SK-N-SH treated with all-trans-retinoic acid at 6 μM for 48 hours (cell line): ENCODE measurements at regions not wholly inside any gene's neighbourhood (a gene's known extent, or its start where the extent isn't known, plus 50 kb on each side); places are given as distances from the start of the nearest gene placed in this dataset.

Source experiments
- ATAC-seq: fragments of 200-7000 bp; cut with Tn5 transposase; 3 replicates; pipeline ENCODE4 v1.9.1; 2020; ENCODE audit warnings: mild to moderate bottlenecking, moderate library complexity
- ARNTL ChIP-seq: fragments of 450-650 bp; formaldehyde crosslinking; IDR thresholded peaks from 2 replicates; pipeline ENCODE4 v1.5.0; 2020; ENCODE audit warnings: low read depth, mild to moderate bottlenecking, moderate library complexity, borderline replicate concordance
- BACH2 ChIP-seq: fragments of 250-450 bp; sonication (Bioruptor Pico); IDR thresholded peaks from 2 replicates; pipeline ENCODE4 v1.9.0; 2021; ENCODE audit warnings: mild to moderate bottlenecking, borderline replicate concordance
- CSDC2 ChIP-seq: fragments of 250-450 bp; sonication (Bioruptor Pico); IDR thresholded peaks from 2 replicates; pipeline ENCODE4 v1.5.0; 2020; ENCODE audit warnings: mild to moderate bottlenecking, moderate library complexity
- CSRNP3 ChIP-seq: fragments of 250-450 bp; sonication (Bioruptor Pico); IDR thresholded peaks from 2 replicates; pipeline ENCODE4 v1.5.1; 2021; ENCODE audit warnings: mild to moderate bottlenecking, moderate library complexity
- ESRRG ChIP-seq: fragments of 250-450 bp; sonication (Bioruptor Pico); IDR thresholded peaks from 2 replicates; pipeline ENCODE4 v1.6.1; 2021; ENCODE audit warnings: mild to moderate bottlenecking
- GLIS3 ChIP-seq: fragments of 250-450 bp; sonication (Bioruptor Pico); IDR thresholded peaks from 2 replicates; pipeline ENCODE4 v1.5.0; 2020; ENCODE audit warnings: mild to moderate bottlenecking, moderate library complexity
- ISL1 ChIP-seq: fragments of 250-450 bp; sonication (Bioruptor Pico); IDR thresholded peaks from 2 replicates; pipeline ENCODE4 v2.1.2; 2022; ENCODE audit warnings: mild to moderate bottlenecking, moderate library complexity
- OSR1 ChIP-seq: fragments of 250-450 bp; sonication (Bioruptor Pico); IDR thresholded peaks from 2 replicates; pipeline ENCODE4 v1.8.0; 2022; ENCODE audit warnings: moderate library complexity, mild to moderate bottlenecking, inconsistent platforms
- PPARA ChIP-seq: fragments of 250-450 bp; sonication (Bioruptor Pico); IDR thresholded peaks from 2 replicates; pipeline ENCODE4 v1.5.0; 2020; ENCODE audit warnings: mild to moderate bottlenecking, borderline replicate concordance
- SNAI2 ChIP-seq: fragments of 250-450 bp; sonication (Bioruptor Pico); IDR thresholded peaks from 2 replicates; pipeline ENCODE4 v1.5.0; 2020; ENCODE audit warnings: mild to moderate bottlenecking, moderate library complexity
- TCF4 ChIP-seq: fragments of 250-450 bp; sonication (Bioruptor Pico); IDR thresholded peaks from 2 replicates; pipeline ENCODE4 v1.8.0; 2021; ENCODE audit warnings: mild to moderate bottlenecking, moderate library complexity, borderline replicate concordance
- TOX ChIP-seq: fragments of 250-450 bp; sonication (Bioruptor Pico); IDR thresholded peaks from 2 replicates; pipeline ENCODE4 v1.8.0; 2021; ENCODE audit warnings: mild to moderate bottlenecking, moderate library complexity, borderline replicate concordance
- TSHZ2 ChIP-seq: fragments of 250-450 bp; sonication (Bioruptor Pico); IDR thresholded peaks from 2 replicates; pipeline ENCODE4 v1.5.0; 2020; ENCODE audit warnings: mild to moderate bottlenecking, moderate library complexity
- ZFP3 ChIP-seq: fragments of 250-450 bp; sonication (Bioruptor Pico); IDR thresholded peaks from 2 replicates; pipeline ENCODE4 v1.5.0; 2020; ENCODE audit warnings: mild to moderate bottlenecking, moderate library complexity
- ZFP30 ChIP-seq: fragments of 450-650 bp; formaldehyde crosslinking; IDR thresholded peaks from 2 replicates; pipeline ENCODE4 v1.5.0; 2022; ENCODE audit warnings: mild to moderate bottlenecking, moderate library complexity
- TF ChIP-seq, protein P1 (sequence below): fragments of 250-450 bp; sonication (Bioruptor Pico); IDR thresholded peaks from 2 replicates; pipeline ENCODE4 v1.8.0; 2020; ENCODE audit warnings: mild to moderate bottlenecking, moderate library complexity, borderline replicate concordance

DNA sequence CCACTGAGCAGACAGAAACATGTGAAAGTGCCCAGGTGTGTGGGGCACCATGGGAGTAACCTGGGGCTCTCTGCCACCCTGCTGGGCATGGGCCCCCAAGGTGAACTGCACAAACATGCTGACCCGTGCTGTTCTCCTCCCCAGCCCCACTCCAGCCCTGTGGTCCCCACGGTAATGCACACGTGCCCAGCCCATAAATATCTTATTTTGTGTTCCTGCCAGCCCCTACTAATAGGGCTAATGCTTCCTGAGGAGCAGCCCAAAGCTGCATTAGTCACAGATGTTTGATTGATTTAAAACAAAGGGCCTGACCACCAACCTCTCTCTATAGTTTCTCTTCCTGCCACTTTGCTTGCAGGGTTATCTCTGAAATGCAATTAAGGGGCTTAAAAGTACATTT lies 95.4 kb downstream of the ABHD5 start (continued):
- TF ChIP-seq SNAI2 (CRISPR knock-in tag) (no peak; the same call in 1 of the 2 replicates), CSDC2 (CRISPR knock-in tag) (no peak), TCF4 (peak; percentile 67), TOX (CRISPR knock-in tag) (no peak), PPARA (CRISPR knock-in tag) (no peak), ESRRG (CRISPR knock-in tag) (no peak), ZFP3 (CRISPR knock-in tag) (0 out of 2 replicates have a peak, but pooled peaks have one; percentile 22), ZFP30 (CRISPR knock-in tag) (no peak), GLIS3 (CRISPR knock-in tag) (no peak), OSR1 (no peak), ARNTL (CRISPR knock-in tag) (no peak), ISL1 (peak; percentile 90)
- TF ChIP-seq, protein P1, sequence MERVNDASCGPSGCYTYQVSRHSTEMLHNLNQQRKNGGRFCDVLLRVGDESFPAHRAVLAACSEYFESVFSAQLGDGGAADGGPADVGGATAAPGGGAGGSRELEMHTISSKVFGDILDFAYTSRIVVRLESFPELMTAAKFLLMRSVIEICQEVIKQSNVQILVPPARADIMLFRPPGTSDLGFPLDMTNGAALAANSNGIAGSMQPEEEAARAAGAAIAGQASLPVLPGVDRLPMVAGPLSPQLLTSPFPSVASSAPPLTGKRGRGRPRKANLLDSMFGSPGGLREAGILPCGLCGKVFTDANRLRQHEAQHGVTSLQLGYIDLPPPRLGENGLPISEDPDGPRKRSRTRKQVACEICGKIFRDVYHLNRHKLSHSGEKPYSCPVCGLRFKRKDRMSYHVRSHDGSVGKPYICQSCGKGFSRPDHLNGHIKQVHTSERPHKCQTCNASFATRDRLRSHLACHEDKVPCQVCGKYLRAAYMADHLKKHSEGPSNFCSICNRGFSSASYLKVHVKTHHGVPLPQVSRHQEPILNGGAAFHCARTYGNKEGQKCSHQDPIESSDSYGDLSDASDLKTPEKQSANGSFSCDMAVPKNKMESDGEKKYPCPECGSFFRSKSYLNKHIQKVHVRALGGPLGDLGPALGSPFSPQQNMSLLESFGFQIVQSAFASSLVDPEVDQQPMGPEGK (CRISPR knock-in tag): no peak

DNA sequence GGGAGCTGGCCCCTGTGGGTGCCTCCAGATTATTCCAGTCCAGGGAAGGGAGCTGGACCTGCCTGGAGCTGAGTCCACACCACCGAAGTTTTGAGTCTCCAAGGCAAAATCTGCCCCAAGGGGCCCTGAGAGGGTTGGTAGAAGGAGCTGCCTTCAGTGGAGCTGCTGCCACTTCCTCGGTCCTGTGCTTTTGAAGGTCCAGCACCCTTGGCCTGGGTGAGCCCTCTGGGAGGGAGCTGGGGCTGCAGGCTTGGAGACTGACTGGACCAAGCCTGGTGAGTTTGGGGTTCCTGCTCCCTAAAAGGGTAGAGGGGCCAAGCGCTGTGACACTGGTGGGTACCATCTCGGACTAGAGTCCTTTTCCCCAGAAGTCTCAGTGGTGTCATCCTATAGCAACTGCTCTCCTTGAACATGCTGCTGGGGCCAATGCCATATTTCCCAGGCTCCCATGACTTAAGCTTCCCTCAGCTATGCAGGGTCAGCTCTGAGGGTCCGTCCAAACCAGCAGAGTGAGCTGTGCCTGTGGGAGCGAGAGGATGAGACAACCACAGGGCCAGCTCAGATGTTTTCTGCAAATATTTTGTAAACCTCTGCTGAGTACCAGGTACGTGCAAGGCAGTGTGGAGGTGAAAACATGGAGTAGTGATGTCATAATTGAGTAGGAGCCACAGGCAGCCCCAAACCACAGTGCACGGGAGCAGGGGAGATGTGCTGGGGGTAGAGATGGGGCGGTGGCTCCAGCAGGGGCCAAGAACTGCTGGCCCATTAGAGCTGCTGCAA lies 96.0 kb downstream of the ABHD5 start:
- TF ChIP-seq ZFP30 (CRISPR knock-in tag) (no peak), GLIS3 (CRISPR knock-in tag) (no peak), TCF4 (no peak), TSHZ2 (no peak; the same call in 1 of the 2 replicates), CSRNP3 (CRISPR knock-in tag) (no peak), PPARA (CRISPR knock-in tag) (no peak), SNAI2 (CRISPR knock-in tag) (no peak), BACH2 (CRISPR knock-in tag) (no peak)
- ATAC-seq: peak; percentile 49; the same call in 2 of the 3 replicates

- TF ChIP-seq TCF4 (no peak), TOX (CRISPR knock-in tag) (no peak), PPARA (CRISPR knock-in tag) (no peak), TSHZ2 (no peak), BACH2 (CRISPR knock-in tag) (no peak)
- TF ChIP-seq, protein P1 (CRISPR knock-in tag): no peak
- TF ChIP-seq, all 23 proteins: peak for 0
- no peak for ATAC-seq
Measured at GRCh38 chr3:43787330-43787729, 96.6 kb downstream of the ABHD5 start.
